Osteocyte (in vitro differentiated cells): ENCODE measurements at regions not wholly inside any gene's neighbourhood (a gene's known extent, or its start where the extent isn't known, plus 50 kb on each side); places are given as distances from the start of the nearest gene placed in this dataset.
"Not testable (repeated sequence)": the region's sequence is repeated elsewhere in the genome, so short reads cannot be mapped to it uniquely, and the experiment has no call there.

Experiments
- DNase-seq: peaks from one replicate; pipeline ENCODE4 v3.0.0; 2021; ENCODE audit warnings: mixed read lengths; ENCODE audit not compliant: unreplicated experiment; ENCODE audit errors: extremely low spot score
- H3K27ac Mint-ChIP-seq: one replicate; pipeline ENCODE4 v1.8.0; 2021; ENCODE audit warnings: mild to moderate bottlenecking, mixed read lengths; ENCODE audit not compliant: unreplicated experiment
- H3K27me3 Mint-ChIP-seq: one replicate; pipeline ENCODE4 v1.8.0; 2021; ENCODE audit warnings: mixed read lengths; ENCODE audit not compliant: unreplicated experiment
- H3K36me3 Mint-ChIP-seq: one replicate; pipeline ENCODE4 v1.8.0; 2021; ENCODE audit warnings: mixed read lengths; ENCODE audit not compliant: unreplicated experiment
- H3K4me1 Mint-ChIP-seq: one replicate; pipeline ENCODE4 v1.8.0; 2021; ENCODE audit warnings: mixed read lengths; ENCODE audit not compliant: unreplicated experiment
- H3K4me3 Mint-ChIP-seq: one replicate; pipeline ENCODE4 v1.8.0; 2021; ENCODE audit warnings: mild to moderate bottlenecking, moderate library complexity, mixed read lengths; ENCODE audit not compliant: unreplicated experiment
- H3K9me3 Mint-ChIP-seq: one replicate; pipeline ENCODE4 v1.8.0; 2021; ENCODE audit warnings: mixed read lengths; ENCODE audit not compliant: unreplicated experiment
- CTCF ChIP-seq: fragments of 200-600 bp; sonication (generic); IDR thresholded peaks from 2 replicates; pipeline ENCODE4 v1.5.0; 2021; ENCODE audit warnings: antibody characterized with exemption, mild to moderate bottlenecking, moderate library complexity

GRCh38 chr5:154598021-154598420, 120.0 kb upstream of the HAND1 start:
- DNase-seq = no peak
- TF ChIP-seq CTCF = no peak
- no peak overlapping the region for H3K4me3 Mint-ChIP-seq
- no peaks in the 10 kb centered on the region for H3K4me1 Mint-ChIP-seq
- peaks cover 40% of the 10 kb centered on the region for H3K27me3 Mint-ChIP-seq
- H3K9me3 Mint-ChIP-seq = no peaks in the 10 kb centered on the region
- H3K27ac Mint-ChIP-seq = no peak overlapping the region
- H3K36me3 Mint-ChIP-seq = no peaks in the 10 kb centered on the region

GRCh38 chr5:154596844-154597243, 118.8 kb upstream of the HAND1 start:
- H3K9me3 Mint-ChIP-seq, H3K27ac Mint-ChIP-seq, H3K4me1 Mint-ChIP-seq, H3K36me3 Mint-ChIP-seq, DNase-seq, H3K4me3 Mint-ChIP-seq: not testable (repeated sequence)
- peaks cover 36% of the 10 kb centered on the region for H3K27me3 Mint-ChIP-seq

- Mint-ChIP-seq H3K36me3 (no peaks in the 10 kb centered on the region), H3K27me3 (peaks cover 29% of the 10 kb centered on the region), H3K9me3 (no peaks in the 10 kb centered on the region), H3K4me3 (no peak overlapping the region), H3K4me1 (no peaks in the 10 kb centered on the region), H3K27ac (no peak overlapping the region)
- TF ChIP-seq CTCF = no peak
- DNase-seq = no peak
These were observed 117.6 kb upstream of the HAND1 start for GRCh38 chr5:154595662-154596061.

GRCh38 chr5:154593796-154594195, 115.8 kb upstream of the HAND1 start:
- no peak overlapping the region for H3K27ac Mint-ChIP-seq
- no peak for TF ChIP-seq CTCF
- no peaks in the 10 kb centered on the region for H3K36me3 Mint-ChIP-seq
- H3K4me3 Mint-ChIP-seq = no peak overlapping the region
- H3K27me3 Mint-ChIP-seq = peaks cover 27% of the 10 kb centered on the region
- H3K9me3 Mint-ChIP-seq = no peaks in the 10 kb centered on the region
- no peak for DNase-seq
- H3K4me1 Mint-ChIP-seq = no peaks in the 10 kb centered on the region

GRCh38 chr5:154593071-154593470, 115.0 kb upstream of the HAND1 start:
- H3K27me3 Mint-ChIP-seq = peaks cover 20% of the 10 kb centered on the region

More at GRCh38 chr5:154593071-154593470, 115.0 kb upstream of the HAND1 start:
- no peak for TF ChIP-seq CTCF
- no peaks in the 10 kb centered on the region for H3K4me1 Mint-ChIP-seq
- H3K36me3 Mint-ChIP-seq = no peaks in the 10 kb centered on the region
- H3K9me3 Mint-ChIP-seq = no peaks in the 10 kb centered on the region
- DNase-seq = no peak
- no peak overlapping the region for H3K27ac Mint-ChIP-seq
- no peak overlapping the region for H3K4me3 Mint-ChIP-seq
